ENCODE measurements at regions not wholly inside any gene's neighbourhood (a gene's known extent, or its start where the extent isn't known, plus 50 kb on each side); places are given as distances from the start of the nearest gene placed in this dataset.

DNA sequence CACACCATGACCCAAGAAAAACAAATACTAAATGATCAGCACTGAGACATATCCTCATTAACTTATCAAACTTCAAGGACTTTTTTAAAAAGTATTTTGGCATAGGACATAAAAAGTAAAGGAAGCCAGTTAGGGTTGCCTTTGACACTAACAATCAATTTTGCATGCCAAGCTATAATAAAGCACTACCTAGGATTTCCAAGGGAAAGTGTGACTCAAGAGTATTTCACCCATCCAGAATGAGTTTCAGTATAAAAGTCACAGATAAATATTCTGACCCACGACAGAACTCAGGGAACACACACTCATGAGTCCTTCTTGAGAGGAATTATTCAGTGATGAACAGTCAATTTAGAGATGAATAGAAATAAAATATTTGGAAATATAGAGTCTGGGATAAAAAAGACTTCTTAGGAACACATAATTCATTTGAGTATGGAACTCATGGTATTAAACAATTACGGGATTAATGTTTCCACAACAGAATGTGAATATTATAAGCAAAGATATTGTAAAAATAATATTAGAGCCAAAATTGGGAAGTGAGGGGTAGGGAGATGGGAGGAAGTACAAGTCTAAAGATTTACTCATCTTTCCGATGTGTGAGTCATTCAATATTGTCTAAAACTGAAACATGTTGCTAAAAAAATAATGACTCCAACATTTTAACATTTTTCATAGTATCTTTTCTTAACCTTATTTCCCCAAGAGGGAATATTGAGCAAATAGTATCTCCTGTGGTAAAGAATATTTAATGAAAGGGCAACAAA, 143.5 kb upstream of the LNX1 start:
- H3K27me3 ChIP-seq (replicated peaks; ENCODE audit: control insufficient read depth, insufficient read depth, low read length, poor library complexity, severe bottlenecking): no peaks in the 10 kb centered on the region
- no peaks in the 10 kb centered on the region for H3K36me3 ChIP-seq (ENCODE audit: control insufficient read depth, insufficient read depth, low read length)
- no peak for DNase-seq
- no peak overlapping the region for H3K4me3 ChIP-seq (ENCODE audit: insufficient read depth, low read depth, low read length, poor library complexity, severe bottlenecking)
- no peaks in the 10 kb centered on the region for H3K9me3 ChIP-seq (ENCODE audit: control insufficient read depth, low read length)
- no peaks in the 10 kb centered on the region for H3K4me1 ChIP-seq (ENCODE audit: control insufficient read depth, insufficient read depth, low read length, poor library complexity, severe bottlenecking)
- H3K27ac ChIP-seq (ENCODE audit: insufficient read depth, low read length, poor library complexity, severe bottlenecking): no peak overlapping the region

- Histone ChIP-seq H3K4me3 (ENCODE audit: insufficient read depth, low read depth, low read length, poor library complexity, severe bottlenecking) (no peak overlapping the region), H3K4me1 (ENCODE audit: control insufficient read depth, insufficient read depth, low read length, poor library complexity, severe bottlenecking) (no peaks in the 10 kb centered on the region), H3K27me3 (replicated peaks; ENCODE audit: control insufficient read depth, insufficient read depth, low read length, poor library complexity, severe bottlenecking) (no peaks in the 10 kb centered on the region), H3K36me3 (ENCODE audit: control insufficient read depth, insufficient read depth, low read length) (no peaks in the 10 kb centered on the region), H3K27ac (ENCODE audit: insufficient read depth, low read length, poor library complexity, severe bottlenecking) (no peak overlapping the region), H3K9me3 (ENCODE audit: control insufficient read depth, low read length) (no peaks in the 10 kb centered on the region)
- DNase-seq: no peak
Observed at GRCh38 chr4:53734182-53734581, 142.9 kb upstream of the LNX1 start.

DNA sequence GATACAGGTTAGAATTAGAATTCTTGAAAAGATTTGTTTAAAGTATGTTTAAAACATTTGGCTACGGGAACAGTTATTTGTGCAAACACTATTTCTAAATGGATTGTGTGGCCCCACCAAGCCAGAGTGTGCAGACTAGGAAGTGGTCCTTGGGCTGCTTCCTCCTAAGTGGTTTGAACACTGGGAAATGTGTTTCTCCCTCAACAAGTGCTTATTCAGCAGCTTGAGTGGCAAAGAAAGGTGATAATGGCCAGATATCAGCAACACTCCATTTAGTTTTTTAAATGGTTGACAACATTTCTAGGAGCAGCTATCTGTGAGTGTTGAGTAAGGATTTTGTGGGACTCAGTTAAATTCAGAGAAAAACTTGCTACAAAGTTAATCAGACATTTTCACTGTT, 141.4 kb upstream of the LNX1 start:
- Histone ChIP-seq H3K36me3 (ENCODE audit: control insufficient read depth, insufficient read depth, low read length) (no peaks in the 10 kb centered on the region), H3K4me1 (ENCODE audit: control insufficient read depth, insufficient read depth, low read length, poor library complexity, severe bottlenecking) (no peaks in the 10 kb centered on the region), H3K9me3 (ENCODE audit: control insufficient read depth, low read length) (no peaks in the 10 kb centered on the region), H3K4me3 (ENCODE audit: insufficient read depth, low read depth, low read length, poor library complexity, severe bottlenecking) (no peak overlapping the region), H3K27ac (ENCODE audit: insufficient read depth, low read length, poor library complexity, severe bottlenecking) (no peak overlapping the region), H3K27me3 (replicated peaks; ENCODE audit: control insufficient read depth, insufficient read depth, low read length, poor library complexity, severe bottlenecking) (no peaks in the 10 kb centered on the region)
- DNase-seq: no peak

DNA sequence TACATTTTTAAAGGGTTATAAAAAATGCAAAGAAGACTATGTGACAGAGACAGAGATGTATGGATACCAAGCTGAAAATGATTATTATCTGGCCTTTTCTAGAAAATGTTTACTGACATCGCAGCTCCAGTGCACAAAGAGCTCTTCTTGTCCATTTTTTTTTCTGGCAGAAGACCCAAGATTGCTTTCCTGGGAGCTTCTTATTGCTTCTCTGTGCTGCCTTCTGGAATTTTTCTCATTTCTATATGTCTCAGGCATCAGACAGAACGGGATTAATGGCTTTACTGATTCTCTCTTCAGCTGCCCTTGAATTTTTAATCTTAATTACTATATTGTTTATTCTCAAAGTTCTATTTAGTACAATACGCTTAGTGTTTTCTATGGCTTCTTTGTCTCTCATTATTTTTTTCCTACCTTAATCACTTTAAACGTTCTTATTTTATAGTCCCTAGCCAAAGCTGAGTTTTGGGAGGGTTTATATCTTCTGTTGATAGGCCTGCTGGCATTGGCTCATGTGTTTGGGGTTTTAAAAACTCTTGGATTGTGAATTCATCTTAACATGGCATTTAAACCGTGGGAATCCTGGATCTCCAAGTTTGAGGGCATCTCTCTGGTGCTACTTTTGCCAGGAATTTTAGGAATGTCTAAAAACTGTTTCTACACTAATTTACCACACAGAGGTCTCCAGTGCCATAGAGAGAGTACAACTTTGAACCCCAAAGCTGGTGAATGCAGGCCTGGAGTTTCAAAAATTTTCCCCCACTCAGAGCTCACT, 138.9 kb upstream of the LNX1 start:
- no peaks in the 10 kb centered on the region for H3K9me3 ChIP-seq (ENCODE audit: control insufficient read depth, low read length)
- H3K36me3 ChIP-seq (ENCODE audit: control insufficient read depth, insufficient read depth, low read length): no peaks in the 10 kb centered on the region
- H3K4me3 ChIP-seq (ENCODE audit: insufficient read depth, low read depth, low read length, poor library complexity, severe bottlenecking): no peak overlapping the region
- no peak for DNase-seq
- H3K4me1 ChIP-seq (ENCODE audit: control insufficient read depth, insufficient read depth, low read length, poor library complexity, severe bottlenecking): no peaks in the 10 kb centered on the region
- H3K27ac ChIP-seq (ENCODE audit: insufficient read depth, low read length, poor library complexity, severe bottlenecking): no peak overlapping the region
- H3K27me3 ChIP-seq (replicated peaks; ENCODE audit: control insufficient read depth, insufficient read depth, low read length, poor library complexity, severe bottlenecking): no peaks in the 10 kb centered on the region

DNA sequence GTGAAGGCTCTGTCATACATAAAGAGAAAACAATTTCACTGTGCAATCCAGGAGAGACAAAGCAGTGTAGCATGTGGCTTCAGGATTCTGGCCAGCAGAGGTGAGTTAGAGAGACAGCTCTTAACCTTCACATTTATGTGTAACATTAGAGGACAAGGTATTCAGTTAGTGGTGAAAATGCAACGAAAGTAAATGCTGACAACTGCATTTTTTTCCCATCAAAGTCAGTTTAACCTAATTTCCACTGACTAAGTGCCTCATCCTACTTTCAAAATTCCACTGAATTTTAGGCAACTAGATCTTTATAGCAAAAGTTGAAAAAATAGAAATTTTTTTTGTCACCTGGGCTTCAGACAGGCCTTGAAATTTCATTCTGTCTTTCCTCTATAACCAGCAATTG, 130.8 kb upstream of the LNX1 start:
- H3K4me1 ChIP-seq (ENCODE audit: control insufficient read depth, insufficient read depth, low read length, poor library complexity, severe bottlenecking): no peaks in the 10 kb centered on the region
- H3K36me3 ChIP-seq (ENCODE audit: control insufficient read depth, insufficient read depth, low read length): no peaks in the 10 kb centered on the region
- H3K27me3 ChIP-seq (replicated peaks; ENCODE audit: control insufficient read depth, insufficient read depth, low read length, poor library complexity, severe bottlenecking): no peaks in the 10 kb centered on the region
- H3K4me3 ChIP-seq (ENCODE audit: insufficient read depth, low read depth, low read length, poor library complexity, severe bottlenecking): no peak overlapping the region
- no peaks in the 10 kb centered on the region for H3K9me3 ChIP-seq (ENCODE audit: control insufficient read depth, low read length)
- no peak for DNase-seq
- no peak overlapping the region for H3K27ac ChIP-seq (ENCODE audit: insufficient read depth, low read length, poor library complexity, severe bottlenecking)

- H3K27me3 ChIP-seq (replicated peaks; ENCODE audit: control insufficient read depth, insufficient read depth, low read length, poor library complexity, severe bottlenecking): no peaks in the 10 kb centered on the region
- no peaks in the 10 kb centered on the region for H3K9me3 ChIP-seq (ENCODE audit: control insufficient read depth, low read length)
- no peak overlapping the region for H3K4me3 ChIP-seq (ENCODE audit: insufficient read depth, low read depth, low read length, poor library complexity, severe bottlenecking)
- no peaks in the 10 kb centered on the region for H3K36me3 ChIP-seq (ENCODE audit: control insufficient read depth, insufficient read depth, low read length)
- no peak overlapping the region for H3K27ac ChIP-seq (ENCODE audit: insufficient read depth, low read length, poor library complexity, severe bottlenecking)
- no peak for DNase-seq
- no peaks in the 10 kb centered on the region for H3K4me1 ChIP-seq (ENCODE audit: control insufficient read depth, insufficient read depth, low read length, poor library complexity, severe bottlenecking)
Observed at GRCh38 chr4:53721263-53721662, 130.0 kb upstream of the LNX1 start.

DNA sequence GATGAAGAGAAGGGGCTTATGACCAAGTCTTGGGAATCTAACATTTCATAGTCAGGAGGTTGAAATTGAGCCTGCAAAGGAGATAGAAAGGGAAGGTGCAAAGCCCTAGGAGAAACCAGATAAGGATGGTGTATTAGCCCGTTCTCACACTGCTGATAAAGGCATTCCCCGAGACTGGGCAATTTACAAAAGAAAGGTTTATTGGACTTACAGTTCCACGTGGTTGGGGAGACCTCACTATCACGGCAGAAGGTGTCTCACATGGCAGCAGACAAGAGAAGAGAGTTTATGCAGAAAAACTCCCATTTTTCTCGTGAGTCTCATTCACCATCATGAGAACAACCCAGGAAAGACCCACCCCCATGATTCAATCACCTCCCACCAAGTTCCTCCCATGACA, 129.5 kb upstream of the LNX1 start:
- no peaks in the 10 kb centered on the region for H3K36me3 ChIP-seq (ENCODE audit: control insufficient read depth, insufficient read depth, low read length)
- no peak for DNase-seq
- H3K27me3 ChIP-seq (replicated peaks; ENCODE audit: control insufficient read depth, insufficient read depth, low read length, poor library complexity, severe bottlenecking): no peaks in the 10 kb centered on the region
- H3K27ac ChIP-seq (ENCODE audit: insufficient read depth, low read length, poor library complexity, severe bottlenecking): no peak overlapping the region
- H3K9me3 ChIP-seq (ENCODE audit: control insufficient read depth, low read length): no peaks in the 10 kb centered on the region
- H3K4me1 ChIP-seq (ENCODE audit: control insufficient read depth, insufficient read depth, low read length, poor library complexity, severe bottlenecking): no peaks in the 10 kb centered on the region
- no peak overlapping the region for H3K4me3 ChIP-seq (ENCODE audit: insufficient read depth, low read depth, low read length, poor library complexity, severe bottlenecking)

- no peak for DNase-seq
- Histone ChIP-seq H3K27me3 (replicated peaks; ENCODE audit: control insufficient read depth, insufficient read depth, low read length, poor library complexity, severe bottlenecking) (no peaks in the 10 kb centered on the region), H3K4me1 (ENCODE audit: control insufficient read depth, insufficient read depth, low read length, poor library complexity, severe bottlenecking) (no peaks in the 10 kb centered on the region), H3K36me3 (ENCODE audit: control insufficient read depth, insufficient read depth, low read length) (no peaks in the 10 kb centered on the region), H3K27ac (ENCODE audit: insufficient read depth, low read length, poor library complexity, severe bottlenecking) (no peak overlapping the region), H3K4me3 (ENCODE audit: insufficient read depth, low read depth, low read length, poor library complexity, severe bottlenecking) (no peak overlapping the region), H3K9me3 (ENCODE audit: control insufficient read depth, low read length) (no peaks in the 10 kb centered on the region)
Observed at GRCh38 chr4:53717064-53717549, 125.8 kb upstream of the LNX1 start.

DNA sequence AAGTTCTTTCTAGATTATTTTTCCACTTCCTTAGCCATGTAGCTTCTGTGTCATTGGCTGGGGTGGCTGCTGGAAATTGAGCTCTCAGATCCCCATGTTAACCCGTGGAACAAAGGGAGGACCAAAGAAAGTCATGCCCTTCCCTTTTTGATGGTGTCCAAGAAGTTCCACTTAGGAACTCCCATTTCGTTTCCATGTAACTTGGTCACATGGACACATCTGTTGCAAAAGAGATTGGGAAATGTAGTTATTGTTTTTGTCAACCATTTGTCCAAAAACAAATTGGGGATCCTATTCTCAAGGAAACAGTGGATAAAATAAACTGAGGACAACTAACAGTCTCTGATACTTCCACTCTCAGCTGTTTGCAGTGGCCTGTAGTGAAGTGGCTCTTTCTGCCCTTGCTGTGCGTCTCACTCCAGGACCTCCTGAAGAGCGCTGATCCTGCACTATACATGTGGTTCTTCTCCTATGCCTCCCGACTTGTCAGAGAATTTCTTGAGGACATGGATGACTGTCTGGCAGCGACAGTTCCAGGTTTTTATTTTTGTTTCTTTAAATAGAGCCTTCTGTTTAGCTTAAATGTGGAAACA, 125.3 kb upstream of the LNX1 start:
- Histone ChIP-seq H3K36me3 (ENCODE audit: control insufficient read depth, insufficient read depth, low read length) (no peaks in the 10 kb centered on the region), H3K4me1 (ENCODE audit: control insufficient read depth, insufficient read depth, low read length, poor library complexity, severe bottlenecking) (no peaks in the 10 kb centered on the region), H3K4me3 (ENCODE audit: insufficient read depth, low read depth, low read length, poor library complexity, severe bottlenecking) (no peak overlapping the region), H3K9me3 (ENCODE audit: control insufficient read depth, low read length) (no peaks in the 10 kb centered on the region), H3K27ac (ENCODE audit: insufficient read depth, low read length, poor library complexity, severe bottlenecking) (no peak overlapping the region), H3K27me3 (replicated peaks; ENCODE audit: control insufficient read depth, insufficient read depth, low read length, poor library complexity, severe bottlenecking) (no peaks in the 10 kb centered on the region)
- DNase-seq: no peak

DNA sequence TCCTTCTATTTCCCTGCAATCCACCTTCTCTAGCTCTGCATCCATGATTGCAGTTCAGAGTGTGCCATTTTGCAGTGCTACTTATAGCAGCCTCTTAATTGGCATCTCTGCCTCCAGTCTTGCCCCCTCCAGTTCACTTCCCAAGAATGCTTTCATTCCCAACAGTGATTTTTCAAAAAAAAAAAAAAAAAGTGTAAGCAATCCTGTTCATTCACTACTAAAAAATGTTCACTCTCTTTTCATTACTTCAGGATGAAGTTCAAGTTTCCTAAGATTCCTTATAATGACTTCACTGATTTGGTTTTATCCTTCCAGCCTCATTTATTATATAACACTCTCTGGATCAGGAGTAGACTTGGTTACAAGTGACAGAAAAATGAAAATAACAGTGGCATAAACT, 124.7 kb upstream of the LNX1 start:
- Histone ChIP-seq H3K9me3 (ENCODE audit: control insufficient read depth, low read length) (no peaks in the 10 kb centered on the region), H3K4me1 (ENCODE audit: control insufficient read depth, insufficient read depth, low read length, poor library complexity, severe bottlenecking) (no peaks in the 10 kb centered on the region), H3K27ac (ENCODE audit: insufficient read depth, low read length, poor library complexity, severe bottlenecking) (no peak overlapping the region), H3K4me3 (ENCODE audit: insufficient read depth, low read depth, low read length, poor library complexity, severe bottlenecking) (no peak overlapping the region), H3K27me3 (replicated peaks; ENCODE audit: control insufficient read depth, insufficient read depth, low read length, poor library complexity, severe bottlenecking) (no peaks in the 10 kb centered on the region), H3K36me3 (ENCODE audit: control insufficient read depth, insufficient read depth, low read length) (no peaks in the 10 kb centered on the region)
- no peak for DNase-seq
